ENCODE measurements at regions not wholly inside any gene's neighbourhood (a gene's known extent, or its start where the extent isn't known, plus 50 kb on each side); places are given as distances from the start of the nearest gene placed in this dataset.

GRCh38 chr13:31029102-31029501 lies 96.6 kb downstream of the TEX26 start:
- H3K79me2 ChIP-seq (ENCODE audit: control insufficient read depth, insufficient read depth, low read length): no peaks in the 10 kb centered on the region
- TF ChIP-seq ZNF318 (IDR thresholded peaks at IDR 0.05; ENCODE audit: borderline replicate concordance in 1 of 2, low read depth in 1 of 2) (no peak), ATF3 (IDR thresholded peaks at IDR 0.05) (peak; percentile 42; the same call in 1 of the 2 replicates), ATF3 (CRISPR knock-in tag; conservative IDR thresholded peaks at IDR 0.05) (no peak)
- H3K36me3 ChIP-seq (ENCODE audit: control insufficient read depth, insufficient read depth, low read length): no peaks in the 10 kb centered on the region
- whole genome bisulfite sequencing (ENCODE audit: insufficient coverage, low coverage, missing lambda C conversion rate): 0% methylated on average over 4 of the region's 8 CpGs
- H3K4me2 ChIP-seq (ENCODE audit: insufficient read depth, low read length): no peak overlapping the region
- no peaks in the 10 kb centered on the region for H4K20me1 ChIP-seq (replicated peaks; ENCODE audit: control insufficient read depth, insufficient read depth, low read length)
- in situ Hi-C loops (cut with MboI) (no loop called here), intact Hi-C loops (cut with micrococcal nuclease) (no loop called here)
- H3K4me3 ChIP-seq: no peak overlapping the region
- peaks cover 3 to 32% of the 10 kb centered on the region in 2 experiments; a peak in 3 of 5 replicates for H3K27me3 ChIP-seq (ENCODE audit: control insufficient read depth in 2 of 2, insufficient read depth in 2 of 2, low read length in 2 of 2)
- H3K27ac ChIP-seq (ENCODE audit: extremely low read depth, low read depth, low read length): no peak overlapping the region
- FAIRE-seq: no peak
- ATAC-seq: 0 out of 3 replicates have a peak, but pooled peaks have one; percentile 26
- ChIA-PET POLR2A (interaction anchor here (0.7 kb wide), 1 partner anchor 19 kb away, joined by 4 read pairs; no protein-coding TSS in a partner anchor), CTCF (ENCODE audit: low intra/inter-chr PET ratio) (no interaction called here)
- H3K9ac ChIP-seq (ENCODE audit: insufficient read depth in 1 of 2, low read depth in 2 of 2, low read length in 2 of 2): no peak overlapping the region
- BruUV-seq (replicated peaks): no TSS peak
- no peaks in the 10 kb centered on the region for H3K4me1 ChIP-seq (replicated peaks in 1 of 2; ENCODE audit: control insufficient read depth in 2 of 2, insufficient read depth in 2 of 2, low read length in 2 of 2)
- no peak overlapping the region for H2AFZ ChIP-seq (ENCODE audit: low read depth, low read length)
- H3K9me3 ChIP-seq (replicated peaks; ENCODE audit: control insufficient read depth, insufficient read depth, low read depth, low read length): no peaks in the 10 kb centered on the region
- DNase-seq (ENCODE audit: extremely low read depth in 1 of 4, low spot score in 3 of 4): no peak
- no peaks in the 10 kb centered on the region for H3K9me1 ChIP-seq (ENCODE audit: control insufficient read depth, insufficient read depth, low read length)

All from K562 (cell line).